Nucleus accumbens (tissue), 56 donors: ENCODE measurements at regions not wholly inside any gene's neighbourhood (a gene's known extent, or its start where the extent isn't known, plus 50 kb on each side); places are given as distances from the start of the nearest gene placed in this dataset.

Experiments used
- DNase-seq, 56 donors: peaks; one replicate each; lab custom pipeline; 2025; lab: John Stamatoyannopoulos, UW

DNA sequence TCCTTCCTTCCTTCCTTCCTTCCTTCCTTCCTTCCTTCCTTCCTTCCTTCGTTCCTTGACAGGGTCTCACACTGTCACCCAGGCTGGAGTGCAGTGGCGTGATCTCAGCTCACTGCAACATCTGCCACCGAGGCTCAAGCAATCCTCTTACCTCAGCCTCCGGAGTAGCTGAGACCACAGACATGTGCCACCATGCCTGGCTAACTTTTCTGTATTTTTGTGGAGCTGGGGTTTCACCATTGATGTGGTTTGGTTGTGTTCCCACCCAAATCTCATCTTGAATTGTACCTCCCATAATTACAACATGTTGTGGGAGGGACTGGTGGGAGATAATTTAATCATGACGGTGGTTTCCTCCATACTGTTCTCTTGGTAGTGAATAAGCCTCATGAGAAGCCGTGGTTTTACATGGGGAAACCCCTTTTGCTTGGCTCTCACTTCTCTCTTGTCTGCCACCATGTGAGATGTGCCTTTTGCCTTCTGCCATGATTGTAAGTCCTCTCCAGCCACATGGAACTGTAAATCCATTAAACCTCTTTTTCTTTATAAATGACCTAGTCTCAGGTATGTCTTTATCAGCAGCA lies 90.3 kb upstream of the MPHOSPH6 start:
- DNase-seq: no peak

DNA sequence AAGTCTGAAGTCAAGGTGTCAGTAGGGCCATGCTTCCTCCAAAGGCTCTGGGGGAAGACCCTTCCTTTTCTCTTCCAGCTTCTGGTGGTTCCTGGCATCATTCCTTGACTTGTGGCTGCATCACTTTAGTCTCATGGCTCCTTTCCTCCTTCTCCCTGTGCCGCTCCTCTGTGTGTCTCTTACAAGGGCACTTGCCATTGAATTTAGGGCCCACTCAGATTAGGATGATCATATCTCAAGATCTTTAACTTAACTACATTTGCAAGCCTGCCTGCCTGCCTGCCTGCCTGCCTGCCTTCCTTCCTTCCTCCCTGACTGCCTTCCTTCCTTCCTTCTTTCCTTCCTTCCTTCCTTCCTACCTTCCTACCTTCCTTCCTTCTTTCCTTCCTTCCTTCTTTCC lies 89.7 kb upstream of the MPHOSPH6 start:
- no peak for DNase-seq

DNA sequence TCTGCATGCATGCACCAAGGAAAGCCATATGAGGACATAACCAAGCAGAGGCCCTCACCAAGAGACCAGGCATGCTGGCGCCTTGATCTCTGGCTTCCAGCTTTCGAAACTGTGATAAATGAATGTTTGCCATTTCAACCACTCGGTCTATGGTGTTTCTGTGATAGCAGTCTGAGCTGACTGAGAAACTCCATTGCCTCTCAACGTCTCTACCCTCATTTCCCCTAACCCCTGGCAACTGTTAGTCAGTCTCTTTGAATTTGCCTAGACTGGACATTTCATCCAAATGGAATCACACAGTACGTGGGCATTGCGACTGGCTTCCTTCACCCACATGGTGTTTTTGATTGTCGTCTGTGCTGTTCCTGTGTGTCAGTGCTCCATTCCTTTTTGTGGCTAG lies 88.0 kb upstream of the MPHOSPH6 start:
- DNase-seq: no peak

DNA sequence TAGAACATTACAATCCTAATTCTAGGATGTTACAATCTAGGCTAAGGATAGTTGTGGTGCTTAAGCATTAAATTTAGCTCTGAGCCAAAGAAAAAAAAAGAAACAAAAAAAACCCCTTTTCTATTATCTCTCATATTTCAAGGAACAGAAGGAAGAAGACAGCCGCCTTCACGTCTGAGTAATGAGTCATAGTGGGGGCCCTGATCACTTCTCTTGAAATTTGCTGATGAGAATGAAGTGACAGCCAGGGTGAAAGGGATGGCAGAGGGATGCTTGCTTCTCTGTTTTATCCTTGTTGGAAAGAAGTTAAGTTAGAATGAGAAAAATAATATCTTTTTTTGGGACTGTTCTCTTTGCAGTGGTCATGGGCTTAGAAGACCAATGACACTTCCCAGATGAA lies 82.6 kb upstream of the MPHOSPH6 start:
- DNase-seq: peak in 7 of 56 donors; percentile 2 to 41 (median 30)

DNA sequence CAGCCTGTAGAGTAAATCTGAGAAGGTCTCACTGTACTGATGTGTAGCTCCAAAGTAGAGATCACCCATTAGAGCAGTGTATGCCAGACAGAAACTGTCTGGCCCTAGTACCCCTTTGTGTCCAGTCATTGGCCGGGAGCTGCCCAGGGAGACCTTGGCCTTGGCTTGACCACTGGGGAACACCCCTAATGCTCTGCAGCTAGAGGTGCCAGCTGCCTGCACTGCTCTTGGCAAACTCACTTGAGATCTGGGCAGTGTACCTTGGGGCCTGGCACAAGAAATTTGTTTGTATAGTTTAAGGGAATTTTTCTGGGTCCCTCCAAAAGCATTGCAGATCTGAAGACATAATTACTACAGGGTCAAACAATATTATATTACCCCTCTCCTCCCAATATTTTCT lies 78.7 kb upstream of the MPHOSPH6 start:
- peak in 7 of 56 donors; percentile 3 to 32 (median 5) for DNase-seq

DNA sequence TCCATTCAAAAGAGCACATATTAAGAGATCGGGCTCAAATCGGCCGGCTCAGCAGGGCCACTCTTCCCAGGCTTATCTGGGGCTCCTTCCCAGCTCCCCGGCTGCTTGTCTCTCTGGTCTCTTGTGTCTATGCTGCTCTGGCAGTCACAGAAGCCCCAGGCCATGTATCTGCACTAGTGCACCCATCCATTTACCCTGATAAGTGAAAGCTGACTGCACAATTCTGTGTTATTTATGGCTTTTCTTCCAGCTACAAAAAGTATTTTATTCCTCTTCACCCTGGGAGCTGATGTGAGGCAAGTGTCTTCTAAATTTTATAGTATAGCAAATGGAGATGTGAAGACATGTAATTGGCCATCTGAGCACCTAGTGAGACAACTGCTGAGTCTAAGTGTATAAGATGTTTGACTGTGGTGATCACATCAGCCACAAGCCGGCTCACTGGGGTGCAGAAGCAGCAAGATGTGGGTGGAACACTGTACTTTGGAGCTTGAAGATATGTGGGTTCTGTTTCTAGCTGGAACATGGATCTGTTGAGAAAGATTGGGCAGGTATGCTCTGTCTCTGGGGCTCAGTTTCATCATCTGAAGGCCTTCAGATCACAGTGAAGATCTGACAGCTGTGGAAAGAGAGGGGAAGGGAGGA lies 78.1 kb upstream of the MPHOSPH6 start:
- no peak for DNase-seq

DNA sequence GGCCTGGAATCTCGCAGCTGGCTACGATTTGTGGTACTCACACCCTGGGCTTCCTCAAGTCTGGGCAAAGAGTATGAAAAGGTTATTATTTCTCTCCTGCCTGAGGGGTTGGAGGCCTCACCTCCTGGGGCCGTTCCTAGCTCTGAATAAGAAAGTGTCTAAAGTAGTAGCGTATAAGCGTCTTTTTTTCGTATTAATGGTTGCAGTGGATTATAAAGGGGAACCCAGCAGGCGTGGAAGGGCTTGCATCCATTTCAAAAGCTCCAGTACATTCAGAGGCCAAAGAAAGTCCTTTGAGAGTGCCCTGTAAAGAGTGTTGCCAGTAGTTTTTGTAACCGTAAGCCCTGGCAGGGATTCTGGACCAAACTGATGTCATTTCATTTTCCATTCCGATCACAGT lies 72.2 kb upstream of the MPHOSPH6 start:
- peak in 3 of 56 donors; percentile 4 to 21 (median 20) for DNase-seq

DNA sequence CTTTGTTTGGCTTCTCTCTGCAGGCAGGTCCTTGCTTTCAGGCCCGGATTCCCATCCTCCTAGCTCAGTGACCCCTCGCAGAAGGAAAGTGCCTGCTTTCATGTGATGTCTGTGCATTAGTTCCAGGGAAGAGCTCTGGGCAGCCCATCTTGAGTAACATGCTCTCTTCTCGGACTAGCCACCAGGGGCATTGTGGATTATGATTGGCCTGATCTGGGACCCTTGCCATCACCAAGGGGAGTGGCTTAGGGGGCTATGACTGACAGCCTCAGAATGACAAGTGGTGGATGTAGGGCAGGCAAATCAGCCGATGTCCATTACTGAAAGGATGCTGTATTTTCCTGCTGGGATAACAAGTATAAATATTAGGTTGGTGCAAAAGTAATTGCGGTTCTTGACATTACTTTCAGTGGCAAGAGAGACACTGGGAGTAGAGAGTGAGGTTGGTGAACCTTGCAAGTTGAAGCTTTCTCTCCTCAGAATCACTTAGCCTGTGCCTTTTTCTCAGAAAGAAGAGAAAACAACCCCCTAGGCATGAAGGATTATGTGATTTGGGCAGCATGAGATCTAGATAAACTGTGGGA lies 71.5 kb upstream of the MPHOSPH6 start:
- no peak for DNase-seq

DNA sequence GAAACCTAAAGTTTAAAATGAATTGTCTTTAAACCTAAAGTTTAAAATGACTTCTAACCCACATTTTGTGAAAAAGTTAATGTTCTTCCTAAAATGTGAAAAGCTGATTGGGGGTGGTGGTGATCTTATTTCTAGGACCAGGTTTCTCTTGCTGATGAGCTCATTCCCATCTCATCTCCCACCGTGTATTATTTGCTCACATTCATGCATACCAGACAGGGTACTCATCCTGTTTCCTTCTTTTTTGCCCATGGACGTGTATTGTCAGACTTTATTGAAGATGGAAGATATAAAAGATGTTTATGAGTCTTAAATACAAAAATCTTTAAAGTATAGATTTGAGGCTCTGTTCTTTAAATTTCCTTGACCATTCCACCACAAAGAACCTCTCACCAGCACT lies 70.1 kb upstream of the MPHOSPH6 start:
- DNase-seq: no peak

DNA sequence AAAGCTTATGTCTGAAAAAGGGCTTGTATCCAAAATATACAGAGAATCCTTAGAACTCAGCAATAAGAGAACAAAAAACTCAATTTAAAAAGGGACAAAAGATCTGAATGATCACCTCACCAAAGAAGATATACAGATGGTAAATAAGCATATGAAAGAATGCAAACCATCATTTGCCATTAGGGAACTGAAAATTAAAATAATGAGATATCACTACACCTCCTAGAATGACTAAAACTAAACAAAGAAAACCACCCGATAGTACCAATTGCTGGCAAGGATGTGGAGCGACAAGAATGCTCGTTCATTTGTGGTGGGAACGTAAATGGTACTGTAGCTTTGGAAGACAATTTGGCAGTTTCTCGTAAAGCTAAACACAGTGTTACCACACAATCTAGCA lies 66.9 kb upstream of the MPHOSPH6 start:
- DNase-seq: no peak

DNA sequence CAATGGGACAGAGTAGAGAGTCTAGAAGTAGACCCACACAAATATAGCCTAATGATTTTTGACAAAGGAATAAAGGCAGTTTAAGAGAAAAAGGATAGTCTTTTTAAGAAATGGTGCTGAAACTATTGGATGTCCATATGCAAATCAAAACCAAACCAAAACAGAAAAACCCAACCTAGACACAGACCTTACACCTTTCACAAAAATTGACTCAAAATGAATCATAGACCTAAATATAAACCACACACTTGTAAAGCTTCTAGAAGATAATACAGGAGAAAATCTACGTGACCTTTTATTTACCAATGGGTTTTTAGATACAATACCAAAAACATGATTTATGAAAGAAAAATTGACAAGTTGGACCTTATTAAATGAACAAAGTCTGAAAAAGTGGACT lies 66.4 kb upstream of the MPHOSPH6 start:
- DNase-seq: no peak

DNA sequence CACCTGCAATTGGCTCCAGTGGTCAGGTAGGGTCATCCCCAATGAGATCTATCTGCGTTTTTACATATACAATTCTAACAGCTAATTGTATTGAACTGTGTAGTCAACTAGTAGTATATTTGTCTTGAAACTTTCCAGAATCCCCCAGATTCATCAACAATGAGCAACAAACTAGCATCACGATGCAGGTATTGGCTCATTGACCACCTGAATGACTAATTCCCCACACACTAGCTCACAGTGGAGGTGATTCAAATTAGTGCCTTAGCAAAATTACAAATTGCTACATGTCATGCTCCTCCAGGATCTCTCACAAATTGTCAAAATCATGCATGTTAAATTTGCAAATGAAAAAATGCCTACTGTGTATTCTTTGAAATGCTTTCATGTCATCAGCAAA lies 62.8 kb upstream of the MPHOSPH6 start:
- DNase-seq: no peak

DNA sequence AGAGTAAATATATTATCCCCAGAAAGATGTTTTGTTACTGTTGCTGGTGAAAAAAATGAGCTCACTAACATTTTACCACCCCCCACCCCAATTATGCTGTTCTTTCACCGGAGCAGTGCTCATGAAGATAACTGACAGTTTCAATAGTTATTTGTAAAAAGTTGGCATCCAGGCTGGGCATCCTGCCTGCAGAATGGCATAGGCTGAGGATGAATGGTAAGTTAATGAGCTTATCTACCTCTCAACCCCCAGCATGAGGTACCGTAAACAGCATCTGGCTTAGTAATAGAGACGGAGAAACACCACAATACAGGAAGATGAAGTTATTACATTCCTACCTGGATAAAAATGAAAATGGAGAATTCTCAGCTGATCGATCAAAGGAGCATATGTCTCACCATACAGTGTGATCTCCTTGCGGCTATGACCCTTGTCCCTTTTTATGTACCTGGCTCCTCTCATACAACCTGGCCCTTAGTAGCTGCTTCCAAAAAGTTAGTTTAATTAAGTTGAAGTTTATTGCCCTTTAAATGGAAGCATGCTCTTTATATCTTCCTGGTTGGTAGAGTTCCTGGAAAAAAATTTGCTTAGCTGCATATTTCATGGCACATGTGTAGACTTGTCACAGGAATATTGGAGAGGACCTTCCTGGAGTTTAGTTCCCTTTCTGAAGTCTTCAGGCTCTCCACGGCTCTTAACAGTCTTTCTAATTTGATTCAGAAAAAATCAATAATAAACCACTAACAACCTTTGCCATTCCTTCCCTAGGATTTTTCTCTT lies 61.2 kb upstream of the MPHOSPH6 start:
- DNase-seq: no peak

DNA sequence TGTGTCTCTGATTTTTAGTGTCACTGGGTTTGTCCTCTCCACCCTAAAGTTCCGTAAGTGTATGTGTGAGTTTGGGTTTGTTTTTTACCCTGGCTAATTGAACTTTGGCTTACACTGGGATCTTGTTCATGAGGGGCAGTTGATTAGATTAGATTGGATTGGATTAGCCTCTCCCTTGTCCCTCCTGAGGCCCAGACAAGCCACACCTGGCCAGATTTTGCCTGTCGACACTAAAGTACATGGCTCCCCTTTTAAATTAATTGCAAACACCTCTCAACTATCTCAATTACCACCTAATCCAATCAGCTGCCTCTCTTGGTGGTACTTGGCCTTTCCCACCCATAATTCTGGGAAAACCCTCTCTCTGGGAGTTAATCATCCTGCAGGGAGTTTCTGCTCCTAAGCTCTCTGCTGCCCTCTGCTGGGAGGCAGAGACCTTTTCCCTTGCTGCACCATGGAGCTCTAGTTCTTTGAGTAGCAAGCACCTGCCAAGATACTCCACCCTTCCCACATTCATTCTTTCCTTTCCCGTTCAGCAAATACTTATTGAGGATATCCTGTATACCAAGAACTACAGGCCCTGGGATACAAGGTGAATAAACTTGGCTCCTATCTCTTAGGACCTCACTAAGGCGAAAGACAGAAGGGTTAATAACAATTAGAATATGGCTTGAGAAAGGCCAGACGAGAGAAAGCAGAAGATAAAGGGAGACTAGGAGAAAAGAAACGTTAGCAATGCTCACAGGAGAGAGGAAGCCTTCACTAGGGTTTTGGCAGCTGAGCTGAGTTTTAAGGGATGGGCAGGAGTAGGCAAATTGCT lies 60.0 kb upstream of the MPHOSPH6 start:
- peak in 47 of 56 donors; percentile 2 to 77 (median 35) for DNase-seq

DNA sequence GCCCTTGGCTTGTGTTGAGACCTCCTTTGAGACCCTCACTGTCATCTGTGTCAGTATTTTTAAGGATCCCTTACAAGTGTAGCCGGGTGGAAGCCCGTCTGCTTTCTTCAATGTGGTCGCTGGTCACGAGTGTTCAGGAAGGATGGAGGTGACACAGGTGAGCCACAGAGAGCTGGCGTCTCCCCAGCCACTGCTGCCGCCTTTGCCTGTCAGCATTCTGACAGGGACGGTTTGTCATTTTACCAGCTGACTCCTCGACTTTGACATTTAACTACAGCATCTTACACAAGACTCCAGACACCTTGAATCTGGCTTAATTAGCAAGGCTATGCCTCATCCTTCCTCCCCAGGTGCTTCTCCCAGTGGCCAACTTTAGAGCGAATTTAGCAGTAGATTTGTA lies 56.3 kb upstream of the MPHOSPH6 start:
- DNase-seq: no peak

DNA sequence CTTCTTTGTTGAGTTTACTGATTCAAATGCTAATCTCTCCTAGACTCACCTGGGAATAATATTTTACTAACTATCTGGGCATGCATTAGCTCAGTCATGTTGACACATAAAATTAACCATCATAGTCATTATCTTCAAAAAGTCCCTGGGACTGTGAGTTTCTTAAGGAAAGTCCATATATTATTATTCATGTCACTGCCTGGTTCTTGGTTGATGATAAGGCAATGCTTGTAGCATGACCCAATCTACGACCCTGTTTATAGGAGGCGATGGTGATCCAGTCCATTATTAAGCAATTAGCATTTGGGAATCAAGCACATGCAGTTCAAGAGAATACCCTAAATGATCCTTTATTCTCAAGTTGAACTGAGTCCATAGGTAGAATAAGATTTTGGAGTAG lies 54.8 kb upstream of the MPHOSPH6 start:
- DNase-seq: no peak

DNA sequence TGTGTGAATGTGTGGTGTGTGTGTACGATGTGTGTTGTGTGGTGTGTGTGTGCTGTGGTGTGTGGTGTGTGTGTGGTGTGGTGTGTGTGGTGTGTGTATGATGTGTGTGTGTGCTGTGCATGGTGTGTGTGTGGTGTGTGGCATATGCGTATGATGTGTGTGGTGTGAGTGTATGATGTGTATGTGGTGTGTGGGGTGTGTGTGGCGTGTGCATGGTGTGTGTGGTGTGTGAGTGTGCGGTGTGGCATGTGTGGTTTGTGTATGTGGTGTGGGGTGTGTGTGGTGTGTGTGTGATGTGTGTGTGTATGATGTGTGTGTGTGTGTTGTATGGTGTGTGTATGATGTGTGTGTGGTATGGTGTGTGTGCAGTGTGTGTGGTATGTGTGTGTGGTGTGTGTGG lies 50.5 kb upstream of the MPHOSPH6 start:
- DNase-seq: no peak
